Esophagus (tissue), 2 donors: ENCODE measurements at regions not wholly inside any gene's neighbourhood (a gene's known extent, or its start where the extent isn't known, plus 50 kb on each side); places are given as distances from the start of the nearest gene placed in this dataset.

Experiments
- H3K27ac ChIP-seq, 2 donors: one replicate each; pipeline ENCODE4 v1.5.1; 2013; ENCODE audit warnings: low read depth in 2 of 2, mild to moderate bottlenecking in 2 of 2, inconsistent platforms in 1 of 2, low read length in 1 of 2, moderate library complexity in 1 of 2
- H3K27me3 ChIP-seq, 2 donors: one replicate each; pipeline ENCODE4 v1.6.1; 2013; ENCODE audit warnings: low read length in 2 of 2, control low read depth in 1 of 2, mild to moderate bottlenecking in 1 of 2; ENCODE audit not compliant: insufficient read depth in 2 of 2, control insufficient read depth in 1 of 2
- H3K36me3 ChIP-seq, 2 donors: one replicate each; pipeline ENCODE4 v1.6.1; 2013; ENCODE audit warnings: low read length in 1 of 2; ENCODE audit not compliant: control insufficient read depth in 2 of 2, insufficient read depth in 2 of 2
- H3K4me1 ChIP-seq, 2 donors: one replicate each; pipeline ENCODE4 v1.6.1; 2013; ENCODE audit warnings: low read length in 1 of 2; ENCODE audit not compliant: control insufficient read depth in 2 of 2, insufficient read depth in 2 of 2
- H3K4me3 ChIP-seq, 2 donors: one replicate each; pipeline ENCODE4 v1.5.1; 2013; ENCODE audit warnings: low read length in 2 of 2, mild to moderate bottlenecking in 2 of 2, low read depth in 1 of 2, moderate library complexity in 1 of 2
- H3K9me3 ChIP-seq, 2 donors: one replicate each; pipeline ENCODE4 v1.6.1; 2013; ENCODE audit warnings: mild to moderate bottlenecking in 2 of 2, low read depth in 1 of 2, low read length in 1 of 2, moderate library complexity in 1 of 2; ENCODE audit not compliant: control insufficient read depth in 2 of 2, insufficient read depth in 1 of 2
- WGBS, 2 donors: extraction: QIAGEN DNeasy Blood & Tissue Kit; methylation state at CpG; one replicate each; pipeline ENCODE4 v1.1.7; 2013; 5-methylcytosine and 5-hydroxymethylcytosine counted together
- donor health status: healthy with polysubstance abuse.
- donor health status: Bipolar disorder and iron deficiency.

- Histone ChIP-seq H3K9me3 (no peaks in the 10 kb centered on the region), H3K4me3 (no peak overlapping the region), H3K4me1 (peaks cover 2 to 15% of the 10 kb centered on the region in 2 donors), H3K36me3 (no peaks in the 10 kb centered on the region), H3K27me3 (no peaks in the 10 kb centered on the region), H3K27ac (no peak overlapping the region)
- 78 to 85% methylated on average over 2 of the region's 2 CpGs for WGBS, 2 donors
Measured at GRCh38 chr5:172531704-172532026, 77.3 kb upstream of the SH3PXD2B start.

- H3K27ac ChIP-seq = no peak overlapping the region
- WGBS, 2 donors = 74 to 77% methylated on average over 13 of the region's 13 CpGs
- H3K9me3 ChIP-seq = no peaks in the 10 kb centered on the region
- no peaks in the 10 kb centered on the region for H3K36me3 ChIP-seq
- H3K27me3 ChIP-seq = no peaks in the 10 kb centered on the region
- H3K4me3 ChIP-seq = no peak overlapping the region
- peaks cover 2 to 15% of the 10 kb centered on the region in 2 donors for H3K4me1 ChIP-seq
Measured at GRCh38 chr5:172530878-172531703, 76.8 kb upstream of the SH3PXD2B start.

- H3K9me3 ChIP-seq = no peaks in the 10 kb centered on the region
- no peaks in the 10 kb centered on the region for H3K36me3 ChIP-seq
- no peaks in the 10 kb centered on the region for H3K27me3 ChIP-seq
- no peak overlapping the region for H3K27ac ChIP-seq
- 92 to 94% methylated on average over 8 of the region's 8 CpGs for WGBS, 2 donors
- no peak overlapping the region for H3K4me3 ChIP-seq
- peaks cover 2 to 15% of the 10 kb centered on the region in 2 donors for H3K4me1 ChIP-seq
Measured at GRCh38 chr5:172530406-172530805, 76.1 kb upstream of the SH3PXD2B start.

- Histone ChIP-seq H3K4me1 (peaks cover 2 to 14% of the 10 kb centered on the region in 2 donors), H3K27ac (no peak overlapping the region), H3K9me3 (no peaks in the 10 kb centered on the region), H3K27me3 (no peaks in the 10 kb centered on the region), H3K4me3 (no peak overlapping the region), H3K36me3 (no peaks in the 10 kb centered on the region)
- 79 to 85% methylated on average over 3 of the region's 3 CpGs for WGBS, 2 donors
Measured at GRCh38 chr5:172529896-172530295, 75.6 kb upstream of the SH3PXD2B start.

GRCh38 chr5:172528440-172528839 lies 74.1 kb upstream of the SH3PXD2B start:
- H3K36me3 ChIP-seq = no peaks in the 10 kb centered on the region
- 57 to 76% methylated on average over 3 of the region's 3 CpGs for WGBS, 2 donors
- H3K27ac ChIP-seq = no peak overlapping the region

GRCh38 chr5:172527559-172527958 lies 73.2 kb upstream of the SH3PXD2B start:
- Histone ChIP-seq H3K27ac (no peak overlapping the region), H3K9me3 (no peaks in the 10 kb centered on the region), H3K36me3 (no peaks in the 10 kb centered on the region), H3K4me1 (no peaks in the 10 kb centered on the region), H3K4me3 (no peak overlapping the region), H3K27me3 (no peaks in the 10 kb centered on the region)
- 70 to 74% methylated on average over 4 of the region's 4 CpGs for WGBS, 2 donors

More at GRCh38 chr5:172528440-172528839, 74.1 kb upstream of the SH3PXD2B start:
- Histone ChIP-seq H3K4me1 (peaks cover under 1 to 2% of the 10 kb centered on the region in 2 donors), H3K9me3 (no peaks in the 10 kb centered on the region), H3K27me3 (no peaks in the 10 kb centered on the region), H3K4me3 (no peak overlapping the region)

GRCh38 chr5:172525996-172526360 lies 71.7 kb upstream of the SH3PXD2B start:
- no peak overlapping the region for H3K27ac ChIP-seq
- H3K27me3 ChIP-seq = no peaks in the 10 kb centered on the region
- H3K9me3 ChIP-seq = peaks cover 0 to 3% of the 10 kb centered on the region in 2 donors
- no peaks in the 10 kb centered on the region for H3K36me3 ChIP-seq
- 71 to 85% methylated on average over 5 of the region's 5 CpGs for WGBS, 2 donors
- H3K4me1 ChIP-seq = no peaks in the 10 kb centered on the region
- H3K4me3 ChIP-seq = no peak overlapping the region

- Histone ChIP-seq H3K27ac (no peak overlapping the region), H3K36me3 (no peaks in the 10 kb centered on the region), H3K27me3 (no peaks in the 10 kb centered on the region), H3K4me1 (no peaks in the 10 kb centered on the region), H3K4me3 (no peak overlapping the region), H3K9me3 (peaks cover 0 to 3% of the 10 kb centered on the region in 2 donors)
- WGBS, 2 donors = 82 to 84% methylated on average over 5 of the region's 5 CpGs
Measured at GRCh38 chr5:172525307-172525995, 71.1 kb upstream of the SH3PXD2B start.

GRCh38 chr5:172524573-172525021 lies 70.3 kb upstream of the SH3PXD2B start:
- Histone ChIP-seq H3K9me3 (peaks cover 0 to 3% of the 10 kb centered on the region in 2 donors), H3K27ac (no peak overlapping the region), H3K36me3 (no peaks in the 10 kb centered on the region), H3K27me3 (no peaks in the 10 kb centered on the region), H3K4me1 (no peaks in the 10 kb centered on the region), H3K4me3 (no peak overlapping the region)
- WGBS, 2 donors = 75 to 79% methylated on average over 6 of the region's 6 CpGs
